ENCODE measurements at regions not wholly inside any gene's neighbourhood (a gene's known extent, or its start where the extent isn't known, plus 50 kb on each side); places are given as distances from the start of the nearest gene placed in this dataset.

GRCh38 chr2:187274146-187274545, 173.9 kb downstream of the CALCRL start:
- Histone ChIP-seq H3K4me1 (ENCODE audit: control insufficient read depth, insufficient read depth, low read length, poor library complexity, severe bottlenecking) (no peaks in the 10 kb centered on the region), H3K36me3 (ENCODE audit: control insufficient read depth, insufficient read depth, low read length) (no peaks in the 10 kb centered on the region), H3K4me3 (ENCODE audit: extremely low read depth, insufficient read depth, low read length, poor library complexity, severe bottlenecking) (no peak overlapping the region), H3K27ac (ENCODE audit: low read depth, low read length, severe bottlenecking) (no peak overlapping the region), H3K9me3 (ENCODE audit: control insufficient read depth, low read length) (no peaks in the 10 kb centered on the region)

GRCh38 chr2:187272255-187272654, 175.8 kb downstream of the CALCRL start:
- H3K4me3 ChIP-seq (ENCODE audit: extremely low read depth, insufficient read depth, low read length, poor library complexity, severe bottlenecking), result no peak overlapping the region
- H3K36me3 ChIP-seq (ENCODE audit: control insufficient read depth, insufficient read depth, low read length), result no peaks in the 10 kb centered on the region
- H3K27ac ChIP-seq (ENCODE audit: low read depth, low read length, severe bottlenecking), result no peak overlapping the region
- no peaks in the 10 kb centered on the region for H3K4me1 ChIP-seq (ENCODE audit: control insufficient read depth, insufficient read depth, low read length, poor library complexity, severe bottlenecking)
- H3K9me3 ChIP-seq (ENCODE audit: control insufficient read depth, low read length), result no peaks in the 10 kb centered on the region

- Histone ChIP-seq H3K4me1 (ENCODE audit: control insufficient read depth, insufficient read depth, low read length, poor library complexity, severe bottlenecking) (no peaks in the 10 kb centered on the region), H3K9me3 (ENCODE audit: control insufficient read depth, low read length) (no peaks in the 10 kb centered on the region), H3K4me3 (ENCODE audit: extremely low read depth, insufficient read depth, low read length, poor library complexity, severe bottlenecking) (no peak overlapping the region), H3K27ac (ENCODE audit: low read depth, low read length, severe bottlenecking) (no peak overlapping the region), H3K36me3 (ENCODE audit: control insufficient read depth, insufficient read depth, low read length) (no peaks in the 10 kb centered on the region)
These were observed 176.2 kb downstream of the CALCRL start for GRCh38 chr2:187271825-187272224.

GRCh38 chr2:187266645-187267044, 181.4 kb downstream of the CALCRL start:
- Histone ChIP-seq H3K4me1 (ENCODE audit: control insufficient read depth, insufficient read depth, low read length, poor library complexity, severe bottlenecking) (no peaks in the 10 kb centered on the region), H3K9me3 (ENCODE audit: control insufficient read depth, low read length) (no peaks in the 10 kb centered on the region), H3K36me3 (ENCODE audit: control insufficient read depth, insufficient read depth, low read length) (no peaks in the 10 kb centered on the region), H3K27ac (ENCODE audit: low read depth, low read length, severe bottlenecking) (no peak overlapping the region), H3K4me3 (ENCODE audit: extremely low read depth, insufficient read depth, low read length, poor library complexity, severe bottlenecking) (no peak overlapping the region)
- WGBS, 2 experiments (ENCODE audit: insufficient coverage in 2 of 2), result 72 to 100% methylated on average over 2 to 4 of the region's 4 CpGs

- no peaks in the 10 kb centered on the region for H3K4me1 ChIP-seq (ENCODE audit: control insufficient read depth, insufficient read depth, low read length, poor library complexity, severe bottlenecking)
- no peaks in the 10 kb centered on the region for H3K36me3 ChIP-seq (ENCODE audit: control insufficient read depth, insufficient read depth, low read length)
- no peaks in the 10 kb centered on the region for H3K9me3 ChIP-seq (ENCODE audit: control insufficient read depth, low read length)
- no peak overlapping the region for H3K4me3 ChIP-seq (ENCODE audit: extremely low read depth, insufficient read depth, low read length, poor library complexity, severe bottlenecking)
- no peak overlapping the region for H3K27ac ChIP-seq (ENCODE audit: low read depth, low read length, severe bottlenecking)
- 100% methylated on average over 2 of the region's 2 CpGs for WGBS, 2 experiments (ENCODE audit: insufficient coverage in 2 of 2)
These were observed 181.9 kb downstream of the CALCRL start for GRCh38 chr2:187266147-187266546.

- WGBS, 2 experiments (ENCODE audit: insufficient coverage in 2 of 2), result no CpG with 5 or more reads among the region's 1 CpG
- no peaks in the 10 kb centered on the region for H3K9me3 ChIP-seq (ENCODE audit: control insufficient read depth, low read length)
- H3K4me3 ChIP-seq (ENCODE audit: extremely low read depth, insufficient read depth, low read length, poor library complexity, severe bottlenecking), result no peak overlapping the region
- H3K36me3 ChIP-seq (ENCODE audit: control insufficient read depth, insufficient read depth, low read length), result no peaks in the 10 kb centered on the region
- no peaks in the 10 kb centered on the region for H3K4me1 ChIP-seq (ENCODE audit: control insufficient read depth, insufficient read depth, low read length, poor library complexity, severe bottlenecking)
- peak overlapping the region; percentile 88 for H3K27ac ChIP-seq (ENCODE audit: low read depth, low read length, severe bottlenecking)
These were observed 183.4 kb downstream of the CALCRL start for GRCh38 chr2:187264612-187265011.

GRCh38 chr2:187263675-187264560, 184.1 kb downstream of the CALCRL start:
- Histone ChIP-seq H3K4me3 (ENCODE audit: extremely low read depth, insufficient read depth, low read length, poor library complexity, severe bottlenecking) (no peak overlapping the region), H3K4me1 (ENCODE audit: control insufficient read depth, insufficient read depth, low read length, poor library complexity, severe bottlenecking) (no peaks in the 10 kb centered on the region), H3K9me3 (ENCODE audit: control insufficient read depth, low read length) (no peaks in the 10 kb centered on the region), H3K27ac (ENCODE audit: low read depth, low read length, severe bottlenecking) (peak overlapping the region; percentile 88), H3K36me3 (ENCODE audit: control insufficient read depth, insufficient read depth, low read length) (no peaks in the 10 kb centered on the region)
- 47 to 57% methylated on average over 7 to 8 of the region's 9 CpGs for WGBS, 2 experiments (ENCODE audit: insufficient coverage in 2 of 2)

GRCh38 chr2:187261705-187262104, 186.3 kb downstream of the CALCRL start:
- Histone ChIP-seq H3K9me3 (ENCODE audit: control insufficient read depth, low read length) (no peaks in the 10 kb centered on the region), H3K4me3 (ENCODE audit: extremely low read depth, insufficient read depth, low read length, poor library complexity, severe bottlenecking) (no peak overlapping the region)
- WGBS, 2 experiments (ENCODE audit: insufficient coverage in 2 of 2), result 67 to 89% methylated on average over 1 of the region's 1 CpG

GRCh38 chr2:187252063-187252462, 196.0 kb downstream of the CALCRL start:
- Histone ChIP-seq H3K4me3 (ENCODE audit: extremely low read depth, insufficient read depth, low read length, poor library complexity, severe bottlenecking) (no peak overlapping the region), H3K4me1 (ENCODE audit: control insufficient read depth, insufficient read depth, low read length, poor library complexity, severe bottlenecking) (no peaks in the 10 kb centered on the region), H3K36me3 (ENCODE audit: control insufficient read depth, insufficient read depth, low read length) (no peaks in the 10 kb centered on the region), H3K27ac (ENCODE audit: low read depth, low read length, severe bottlenecking) (no peak overlapping the region), H3K9me3 (ENCODE audit: control insufficient read depth, low read length) (no peaks in the 10 kb centered on the region)
- 93 to 100% methylated on average over 3 of the region's 10 CpGs for WGBS, 2 experiments (ENCODE audit: insufficient coverage in 2 of 2)

More at GRCh38 chr2:187261705-187262104, 186.3 kb downstream of the CALCRL start:
- no peaks in the 10 kb centered on the region for H3K4me1 ChIP-seq (ENCODE audit: control insufficient read depth, insufficient read depth, low read length, poor library complexity, severe bottlenecking)
- H3K36me3 ChIP-seq (ENCODE audit: control insufficient read depth, insufficient read depth, low read length), result no peaks in the 10 kb centered on the region
- H3K27ac ChIP-seq (ENCODE audit: low read depth, low read length, severe bottlenecking), result no peak overlapping the region

- H3K36me3 ChIP-seq (ENCODE audit: control insufficient read depth, insufficient read depth, low read length), result no peaks in the 10 kb centered on the region
- no peaks in the 10 kb centered on the region for H3K9me3 ChIP-seq (ENCODE audit: control insufficient read depth, low read length)
- no peaks in the 10 kb centered on the region for H3K4me1 ChIP-seq (ENCODE audit: control insufficient read depth, insufficient read depth, low read length, poor library complexity, severe bottlenecking)
- no peak overlapping the region for H3K4me3 ChIP-seq (ENCODE audit: extremely low read depth, insufficient read depth, low read length, poor library complexity, severe bottlenecking)
- H3K27ac ChIP-seq (ENCODE audit: low read depth, low read length, severe bottlenecking), result no peak overlapping the region
These were observed 197.9 kb downstream of the CALCRL start for GRCh38 chr2:187250137-187250536.

- Histone ChIP-seq H3K4me3 (ENCODE audit: extremely low read depth, insufficient read depth, low read length, poor library complexity, severe bottlenecking) (no peak overlapping the region), H3K27ac (ENCODE audit: low read depth, low read length, severe bottlenecking) (no peak overlapping the region), H3K4me1 (ENCODE audit: control insufficient read depth, insufficient read depth, low read length, poor library complexity, severe bottlenecking) (no peaks in the 10 kb centered on the region), H3K36me3 (ENCODE audit: control insufficient read depth, insufficient read depth, low read length) (no peaks in the 10 kb centered on the region), H3K9me3 (ENCODE audit: control insufficient read depth, low read length) (no peaks in the 10 kb centered on the region)
- WGBS, 2 experiments (ENCODE audit: insufficient coverage in 2 of 2), result 87% methylated on average over 1 of the region's 2 CpGs; no CpG with 5 or more reads in 1 of the 2 experiments
These were observed 214.2 kb downstream of the CALCRL start for GRCh38 chr2:187233811-187234210.

All from mesodermal cell (in vitro differentiated cells).